ENCODE measurements at regions not wholly inside any gene's neighbourhood (a gene's known extent, or its start where the extent isn't known, plus 50 kb on each side); places are given as distances from the start of the nearest gene placed in this dataset.

- peaks cover 0 to 3% (median 0%) of the 10 kb centered on the region in 3 donors for H3K27me3 Mint-ChIP-seq (ENCODE audit: low read depth in 3 of 3)
Measured at GRCh38 chr4:137602436-137602835, 70.1 kb upstream of the PCDH18 start.

GRCh38 chr4:137601934-137602333 is 69.6 kb upstream of the PCDH18 start:
- Histone ChIP-seq H3K27me3 (ENCODE audit: control insufficient read depth in 2 of 2, insufficient read depth in 2 of 2, low read length in 2 of 2) (no peaks in the 10 kb centered on the region), H3K4me1 (ENCODE audit: control insufficient read depth in 1 of 2, insufficient read depth in 2 of 2, low read length in 2 of 2) (no peaks in the 10 kb centered on the region), H3K27ac (ENCODE audit: low read depth in 1 of 2, low read length in 2 of 2) (no peak overlapping the region), H3K9me3 (replicated peaks in 1 of 2; ENCODE audit: control insufficient read depth in 1 of 2, insufficient read depth in 1 of 2, low read length in 2 of 2) (no peaks in the 10 kb centered on the region), H3K4me2 (replicated peaks; ENCODE audit: extremely low read depth, low read length, poor library complexity, severe bottlenecking) (no peak overlapping the region), H4K20me1 (ENCODE audit: insufficient read depth, low read length) (no peaks in the 10 kb centered on the region), H2AFZ (ENCODE audit: insufficient read depth, low read depth, low read length, poor library complexity, severe bottlenecking) (no peak overlapping the region), H3K4me3 (replicated peaks in 1 of 3; ENCODE audit: low read depth in 2 of 3, low read length in 3 of 3) (no peak overlapping the region), H3K79me2 (ENCODE audit: insufficient read depth, low read length) (no peaks in the 10 kb centered on the region), H3K9ac (ENCODE audit: insufficient read depth, low read length, poor library complexity, severe bottlenecking) (no peak overlapping the region), H3K36me3 (replicated peaks in 1 of 2; ENCODE audit: control insufficient read depth in 1 of 2, insufficient read depth in 2 of 2, low read length in 2 of 2) (no peaks in the 10 kb centered on the region)
- Mint-ChIP-seq H3K4me1 (no peaks in the 10 kb centered on the region), H3K27me3 (ENCODE audit: low read depth in 3 of 3) (peaks cover 0 to 3% (median 0%) of the 10 kb centered on the region in 3 donors), H3K27ac (no peak overlapping the region), H3K4me3 (no peak overlapping the region), H3K9me3 (peaks cover 0 to 13% (median 0%) of the 10 kb centered on the region in 7 donors), H3K36me3 (no peaks in the 10 kb centered on the region)
- no CpG with 5 or more reads among the region's 1 CpG for WGBS (ENCODE audit: insufficient coverage)
- DNase-seq, result no peak
- intact Hi-C loops (cut with micrococcal nuclease), result no loop called here
- TF ChIP-seq CTCF (IDR thresholded peaks at IDR 0.05), result no peak

More at GRCh38 chr4:137602436-137602835, 70.1 kb upstream of the PCDH18 start:
- H3K4me2 ChIP-seq (replicated peaks; ENCODE audit: extremely low read depth, low read length, poor library complexity, severe bottlenecking), result no peak overlapping the region
- Mint-ChIP-seq H3K27ac (no peak overlapping the region), H3K4me3 (no peak overlapping the region), H3K36me3 (no peaks in the 10 kb centered on the region), H3K9me3 (peaks cover 0 to 13% (median 0%) of the 10 kb centered on the region in 7 donors), H3K4me1 (no peaks in the 10 kb centered on the region)
- H4K20me1 ChIP-seq (ENCODE audit: insufficient read depth, low read length), result no peaks in the 10 kb centered on the region
- H3K79me2 ChIP-seq (ENCODE audit: insufficient read depth, low read length), result no peaks in the 10 kb centered on the region
- TF ChIP-seq CTCF (IDR thresholded peaks at IDR 0.05), result no peak
- no peaks in the 10 kb centered on the region for H3K9me3 ChIP-seq (replicated peaks in 1 of 2; ENCODE audit: control insufficient read depth in 1 of 2, insufficient read depth in 1 of 2, low read length in 2 of 2)
- H3K9ac ChIP-seq (ENCODE audit: insufficient read depth, low read length, poor library complexity, severe bottlenecking), result no peak overlapping the region
- no peak overlapping the region for H2AFZ ChIP-seq (ENCODE audit: insufficient read depth, low read depth, low read length, poor library complexity, severe bottlenecking)
- no peaks in the 10 kb centered on the region for H3K27me3 ChIP-seq (ENCODE audit: control insufficient read depth in 2 of 2, insufficient read depth in 2 of 2, low read length in 2 of 2)
- no CpG with 5 or more reads among the region's 2 CpGs for WGBS (ENCODE audit: insufficient coverage)
- DNase-seq, result no peak
- H3K36me3 ChIP-seq (replicated peaks in 1 of 2; ENCODE audit: control insufficient read depth in 1 of 2, insufficient read depth in 2 of 2, low read length in 2 of 2), result no peaks in the 10 kb centered on the region
- no peak overlapping the region for H3K27ac ChIP-seq (ENCODE audit: low read depth in 1 of 2, low read length in 2 of 2)
- no peaks in the 10 kb centered on the region for H3K4me1 ChIP-seq (ENCODE audit: control insufficient read depth in 1 of 2, insufficient read depth in 2 of 2, low read length in 2 of 2)
- H3K4me3 ChIP-seq (replicated peaks in 1 of 3; ENCODE audit: low read depth in 2 of 3, low read length in 3 of 3), result no peak overlapping the region
- intact Hi-C loops (cut with micrococcal nuclease), result no loop called here
